Keratinocyte (primary cell): ENCODE measurements at regions not wholly inside any gene's neighbourhood (a gene's known extent, or its start where the extent isn't known, plus 50 kb on each side); places are given as distances from the start of the nearest gene placed in this dataset.

ENCODE experiments used
- DNase-seq: peaks from one replicate; pipeline ENCODE4 v3.0.0-alpha.2; 2011; ENCODE audit warnings: low read depth, missing footprints, low spot score
- FAIRE-seq: peaks from 2 replicates; lab custom pipeline; 2011; peaks lifted over from hg19 to GRCh38; lab: Jason Lieb, UNC
- H2AFZ ChIP-seq: 2 replicates; pipeline ENCODE4 v1.6.0; 2012; ENCODE audit warnings: low read length, control low read depth, inconsistent platforms; ENCODE audit not compliant: control insufficient read depth
- H3K27ac ChIP-seq: 2 replicates; pipeline ENCODE4 v1.5.1; 2011; ENCODE audit warnings: low read length; ENCODE audit not compliant: control insufficient read depth, insufficient read depth
- H3K27me3 ChIP-seq: 3 replicates; pipeline ENCODE4 v1.6.0; 2011; ENCODE audit warnings: low read length; ENCODE audit not compliant: control insufficient read depth, insufficient read depth; ENCODE audit errors: extremely low read depth
- H3K36me3 ChIP-seq, 2 experiments: 2 replicates in 1 of 2; 3 replicates in 1 of 2; pipeline ENCODE4 v1.5.1; 2011; ENCODE audit warnings: low read length in 2 of 2, mild to moderate bottlenecking in 1 of 2; ENCODE audit not compliant: control insufficient read depth in 2 of 2, insufficient read depth in 2 of 2; ENCODE audit errors: extremely low read depth in 1 of 2
- H3K4me1 ChIP-seq: 3 replicates; pipeline ENCODE4 v1.5.1; 2011; ENCODE audit warnings: low read length; ENCODE audit not compliant: control insufficient read depth, insufficient read depth; ENCODE audit errors: extremely low read depth
- H3K4me2 ChIP-seq: 3 replicates; pipeline ENCODE4 v1.6.0; 2011; ENCODE audit warnings: low read depth, low read length; ENCODE audit not compliant: control insufficient read depth, insufficient read depth; ENCODE audit errors: extremely low read depth
- H3K4me3 ChIP-seq, 3 experiments: fragments of 200-600 bp in 1 of 3; sonication (generic) in 1 of 3; 2 replicates in 2 of 3; 3 replicates in 1 of 3; pipeline ENCODE4 v1.5.1; 2011 to 2016; ENCODE audit warnings: low read length in 3 of 3, mild to moderate bottlenecking in 3 of 3, control low read depth in 2 of 3, inconsistent platforms in 1 of 3, low read depth in 1 of 3, mixed read lengths in 1 of 3, mixed run types in 1 of 3, moderate library complexity in 1 of 3; ENCODE audit not compliant: control insufficient read depth in 2 of 3, insufficient read depth in 2 of 3; ENCODE audit errors: extremely low read depth in 1 of 3
- H3K79me2 ChIP-seq: 2 replicates; pipeline ENCODE4 v1.6.0; 2012; ENCODE audit warnings: low read length; ENCODE audit not compliant: control insufficient read depth, insufficient read depth
- H3K9ac ChIP-seq: 3 replicates; pipeline ENCODE4 v1.6.0; 2011; ENCODE audit warnings: low read length; ENCODE audit not compliant: control insufficient read depth, insufficient read depth; ENCODE audit errors: extremely low read depth
- H3K9me1 ChIP-seq: 3 replicates; pipeline ENCODE4 v1.6.0; 2011; ENCODE audit warnings: low read length; ENCODE audit not compliant: control insufficient read depth, insufficient read depth; ENCODE audit errors: extremely low read depth
- H3K9me3 ChIP-seq: 2 replicates; pipeline ENCODE4 v1.5.1; 2012; ENCODE audit warnings: low read depth, low read length; ENCODE audit not compliant: control insufficient read depth
- H4K20me1 ChIP-seq: 3 replicates; pipeline ENCODE4 v1.6.0; 2011; ENCODE audit warnings: low read length; ENCODE audit not compliant: control insufficient read depth, insufficient read depth; ENCODE audit errors: extremely low read depth
- CTCF ChIP-seq, 3 experiments: IDR thresholded peaks in 1 of 3; conservative IDR thresholded peaks in 1 of 3; optimal IDR thresholded peaks in 1 of 3; 2 replicates in 2 of 3; 3 replicates in 1 of 3; pipeline versions ENCODE3 to v1.5.1; 2011; ENCODE audit warnings: low read length in 3 of 3, mild to moderate bottlenecking in 3 of 3, moderate library complexity in 2 of 3, control low read depth in 1 of 3, inconsistent platforms in 1 of 3; ENCODE audit not compliant: insufficient read depth in 2 of 3; ENCODE audit errors: extremely low read depth in 1 of 3
- EZH2 ChIP-seq: IDR thresholded peaks from one replicate; pipeline ENCODE4 v1.6.1; 2012; ENCODE audit warnings: inconsistent platforms, mild to moderate bottlenecking, low read length, moderate library complexity
- dilution Hi-C: fragments of 300-500 bp; cut with MboI; formaldehyde crosslinking; loops from one replicate; pipeline ENCODE4 v1.7.0; 2020; ENCODE audit warnings: low sequenced_read_pairs; ENCODE audit not compliant: extremely low pct_ligation_motif_present

- DNase-seq (no peak), FAIRE-seq (peak; percentile 46)
- no peaks in the 10 kb centered on the region for H3K36me3 ChIP-seq
- H2AFZ ChIP-seq: no peak overlapping the region
- H3K4me2 ChIP-seq: peak overlapping the region; percentile 4
- no peaks in the 10 kb centered on the region for H3K9me1 ChIP-seq
- no peak overlapping the region for H3K9ac ChIP-seq
- H4K20me1 ChIP-seq: no peaks in the 10 kb centered on the region
- dilution Hi-C loops: no loop called here
- TF ChIP-seq EZH2: no peak
- TF ChIP-seq CTCF (optimal IDR thresholded peaks at IDR 0.05 in 1 of 3, IDR thresholded peaks at IDR 0.05 in 1 of 3, conservative IDR thresholded peaks at IDR 0.05 in 1 of 3; ENCODE audit: extremely low read depth in 1 of 3, insufficient read depth in 2 of 3, low read length in 3 of 3): no peak
- H3K79me2 ChIP-seq: no peaks in the 10 kb centered on the region
- H3K27ac ChIP-seq: no peak overlapping the region
- no peak overlapping the region for H3K4me3 ChIP-seq
- H3K4me1 ChIP-seq: peaks cover 23% of the 10 kb centered on the region
- H3K9me3 ChIP-seq: no peaks in the 10 kb centered on the region
- no peaks in the 10 kb centered on the region for H3K27me3 ChIP-seq
These were observed 50.5 kb upstream of the LRRC1 start for GRCh38 chr6:53744321-53744720.

- dilution Hi-C loops: no loop called here
- Histone ChIP-seq H4K20me1 (no peaks in the 10 kb centered on the region), H3K79me2 (no peaks in the 10 kb centered on the region), H3K36me3 (no peaks in the 10 kb centered on the region), H2AFZ (no peak overlapping the region), H3K4me1 (peaks cover 31% of the 10 kb centered on the region), H3K9ac (no peak overlapping the region), H3K9me3 (no peaks in the 10 kb centered on the region), H3K27me3 (no peaks in the 10 kb centered on the region), H3K4me3 (no peak overlapping the region), H3K9me1 (no peaks in the 10 kb centered on the region), H3K27ac (no peak overlapping the region), H3K4me2 (no peak overlapping the region)
- DNase-seq: no peak
- peak; percentile 26 for FAIRE-seq
- TF ChIP-seq CTCF (optimal IDR thresholded peaks at IDR 0.05 in 1 of 3, IDR thresholded peaks at IDR 0.05 in 1 of 3, conservative IDR thresholded peaks at IDR 0.05 in 1 of 3; ENCODE audit: extremely low read depth in 1 of 3, insufficient read depth in 2 of 3, low read length in 3 of 3) (no peak), EZH2 (no peak)
These were observed 53.6 kb upstream of the LRRC1 start for GRCh38 chr6:53741034-53741823.
